ENCODE measurements at regions not wholly inside any gene's neighbourhood (a gene's known extent, or its start where the extent isn't known, plus 50 kb on each side); places are given as distances from the start of the nearest gene placed in this dataset.

GRCh38 chr13:108527844-108528243 is 101.6 kb upstream of the MYO16 start:
- Histone ChIP-seq H3K27ac (no peak overlapping the region), H3K9me3 (ENCODE audit: severe bottlenecking) (no peaks in the 10 kb centered on the region), H3K27me3 (ENCODE audit: insufficient read depth, low read depth, severe bottlenecking) (peaks cover 32% of the 10 kb centered on the region), H3K4me3 (ENCODE audit: low read depth, low read length) (no peak overlapping the region), H3K36me3 (no peaks in the 10 kb centered on the region)
- no peak for TF ChIP-seq CTCF (IDR thresholded peaks at IDR 0.05; ENCODE audit: low read depth, low read length)
- no peak for DNase-seq

- Histone ChIP-seq H3K4me3 (ENCODE audit: low read depth, low read length) (no peak overlapping the region), H3K36me3 (no peaks in the 10 kb centered on the region), H3K27me3 (ENCODE audit: insufficient read depth, low read depth, severe bottlenecking) (peaks cover 32% of the 10 kb centered on the region), H3K9me3 (ENCODE audit: severe bottlenecking) (no peaks in the 10 kb centered on the region), H3K27ac (no peak overlapping the region)
- no peak for DNase-seq
- no peak for TF ChIP-seq CTCF (IDR thresholded peaks at IDR 0.05; ENCODE audit: low read depth, low read length)
Measured at GRCh38 chr13:108528303-108528702, 101.1 kb upstream of the MYO16 start.

DNA sequence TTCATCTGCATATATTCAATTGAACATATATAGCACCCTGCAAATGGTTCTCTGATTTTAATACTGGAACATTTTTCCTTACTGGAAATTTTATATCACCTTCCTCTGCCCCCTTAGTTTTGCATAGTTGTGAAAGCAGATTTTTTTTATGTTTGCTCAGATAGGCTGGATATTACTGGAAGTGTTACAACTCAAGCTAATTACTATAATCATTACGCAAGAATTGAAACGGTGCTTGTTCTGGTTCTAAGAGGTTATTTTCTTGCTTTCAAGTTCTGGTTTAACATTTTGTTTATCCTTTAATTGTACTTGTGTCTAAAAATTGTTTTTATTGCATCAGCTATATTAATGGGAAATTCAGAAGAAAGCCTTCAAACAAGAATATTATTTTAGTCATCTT is 95.6 kb upstream of the MYO16 start:
- TF ChIP-seq CTCF (IDR thresholded peaks at IDR 0.05; ENCODE audit: low read depth, low read length) = no peak
- no peak for DNase-seq
- H3K4me3 ChIP-seq (ENCODE audit: low read depth, low read length) = no peak overlapping the region
- H3K9me3 ChIP-seq (ENCODE audit: severe bottlenecking) = no peaks in the 10 kb centered on the region
- no peak overlapping the region for H3K27ac ChIP-seq
- peaks cover 10% of the 10 kb centered on the region for H3K27me3 ChIP-seq (ENCODE audit: insufficient read depth, low read depth, severe bottlenecking)
- no peaks in the 10 kb centered on the region for H3K36me3 ChIP-seq

GRCh38 chr13:108534728-108535127 is 94.7 kb upstream of the MYO16 start:
- no peaks in the 10 kb centered on the region for H3K9me3 ChIP-seq (ENCODE audit: severe bottlenecking)
- no peak for TF ChIP-seq CTCF (IDR thresholded peaks at IDR 0.05; ENCODE audit: low read depth, low read length)

DNA sequence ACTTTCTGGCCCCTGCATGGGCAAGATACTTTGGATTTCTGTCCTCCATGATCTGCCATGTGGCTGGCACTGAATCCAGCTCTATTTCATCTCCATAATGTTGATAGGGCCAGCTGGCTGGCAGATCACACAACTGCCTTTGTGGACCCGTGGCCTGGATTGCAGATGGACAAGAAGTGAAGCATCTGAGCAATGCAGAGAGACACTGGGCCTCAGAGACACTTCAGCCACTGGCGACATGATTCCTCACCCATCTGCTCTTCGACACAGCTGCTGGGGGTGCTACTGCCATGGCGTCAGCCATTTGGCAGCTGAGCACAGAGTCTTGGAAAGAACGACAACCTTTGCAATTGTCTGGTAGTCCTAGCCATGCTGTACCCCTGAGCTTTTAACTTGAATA is 79.5 kb upstream of the MYO16 start:
- Histone ChIP-seq H3K4me3 (ENCODE audit: low read depth, low read length) (no peak overlapping the region), H3K36me3 (no peaks in the 10 kb centered on the region), H3K9me3 (ENCODE audit: severe bottlenecking) (no peaks in the 10 kb centered on the region), H3K27ac (no peak overlapping the region), H3K27me3 (ENCODE audit: insufficient read depth, low read depth, severe bottlenecking) (peaks cover 32% of the 10 kb centered on the region)
- no peak for DNase-seq
- no peak for TF ChIP-seq CTCF (IDR thresholded peaks at IDR 0.05; ENCODE audit: low read depth, low read length)

More at GRCh38 chr13:108534728-108535127, 94.7 kb upstream of the MYO16 start:
- no peak for DNase-seq
- Histone ChIP-seq H3K27ac (no peak overlapping the region), H3K4me3 (ENCODE audit: low read depth, low read length) (no peak overlapping the region), H3K27me3 (ENCODE audit: insufficient read depth, low read depth, severe bottlenecking) (peaks cover 10% of the 10 kb centered on the region), H3K36me3 (no peaks in the 10 kb centered on the region)

DNA sequence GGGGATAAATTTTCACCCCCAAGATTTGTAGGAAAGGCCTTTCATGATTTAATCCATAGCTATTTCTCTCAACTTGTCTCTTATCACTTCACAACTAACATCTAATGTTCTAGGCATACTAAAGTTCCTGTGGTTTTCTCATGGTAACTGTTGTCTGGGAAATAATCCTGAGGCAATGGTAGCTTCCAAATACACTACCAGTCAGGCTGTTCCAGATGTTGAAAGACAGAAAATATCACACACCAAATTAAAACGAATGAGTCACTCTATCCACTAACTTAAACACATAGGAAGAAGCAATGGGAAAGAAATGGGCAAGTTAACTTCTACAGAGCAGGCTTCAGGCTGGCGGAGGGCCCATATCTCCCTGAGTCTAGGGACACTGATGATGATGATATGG is 77.7 kb upstream of the MYO16 start:
- Histone ChIP-seq H3K9me3 (ENCODE audit: severe bottlenecking) (no peaks in the 10 kb centered on the region), H3K36me3 (no peaks in the 10 kb centered on the region), H3K4me3 (ENCODE audit: low read depth, low read length) (no peak overlapping the region), H3K27ac (no peak overlapping the region), H3K27me3 (ENCODE audit: insufficient read depth, low read depth, severe bottlenecking) (peaks cover 32% of the 10 kb centered on the region)
- no peak for DNase-seq
- no peak for TF ChIP-seq CTCF (IDR thresholded peaks at IDR 0.05; ENCODE audit: low read depth, low read length)
